ENCODE measurements at regions not wholly inside any gene's neighbourhood (a gene's known extent, or its start where the extent isn't known, plus 50 kb on each side); places are given as distances from the start of the nearest gene placed in this dataset.

DNA sequence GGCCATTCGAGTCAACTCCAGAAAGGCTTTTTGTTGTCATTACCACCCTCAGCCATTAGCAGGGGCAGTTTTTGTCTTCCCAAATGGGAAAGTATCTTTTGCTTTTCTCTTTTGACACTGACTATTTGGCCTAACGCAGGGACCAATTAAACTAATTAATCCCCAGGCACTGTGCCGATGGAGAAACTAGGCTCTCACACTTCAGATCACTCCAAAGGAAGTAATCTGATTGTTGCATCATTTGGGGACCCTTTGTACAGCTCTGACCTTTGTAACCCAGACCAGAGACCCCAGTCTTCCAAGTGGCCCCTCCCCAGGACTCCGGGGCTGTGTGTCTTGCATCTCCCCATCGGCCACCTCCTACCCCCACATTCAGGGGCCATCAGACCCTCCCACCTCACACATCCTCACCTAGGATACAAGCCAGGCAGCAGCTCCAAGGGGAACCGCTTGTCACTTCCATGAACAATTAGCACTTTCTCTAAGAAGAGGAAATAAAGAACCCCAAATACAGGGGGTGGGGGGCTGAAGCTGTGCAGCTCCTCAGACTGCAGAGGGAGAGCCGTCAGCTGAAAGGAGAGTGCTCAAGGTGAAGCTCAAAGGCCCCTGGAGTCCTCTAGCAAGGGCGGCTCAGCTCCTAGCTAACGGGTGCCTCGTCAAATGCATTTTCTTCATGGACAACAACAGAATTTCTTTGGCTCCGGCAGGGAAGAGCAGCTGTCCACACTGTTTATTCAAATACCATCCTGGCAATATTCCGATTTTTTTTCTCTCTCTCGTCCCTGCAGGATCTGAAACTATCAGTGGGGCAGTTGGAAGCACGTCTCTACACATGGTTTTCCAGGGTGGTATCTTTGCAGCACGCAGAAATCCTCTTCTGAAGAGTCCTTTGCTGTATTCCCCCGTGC, 64.3 kb upstream of the DIO3 start:
- Histone ChIP-seq H3K79me2 (ENCODE audit: low read length) (no peaks in the 10 kb centered on the region), H3K4me1 (ENCODE audit: low read length) (no peaks in the 10 kb centered on the region), H4K20me1 (ENCODE audit: insufficient read depth, low read length) (no peaks in the 10 kb centered on the region), H3K27ac (ENCODE audit: low read length) (no peak overlapping the region), H3K36me3 (replicated peaks; ENCODE audit: low read depth, low read length) (no peaks in the 10 kb centered on the region), H3K27me3 (ENCODE audit: low read depth, low read length) (no peaks in the 10 kb centered on the region), H3K9ac (ENCODE audit: low read length) (no peak overlapping the region), H2AFZ (ENCODE audit: low read depth, low read length) (no peak overlapping the region), H3K4me3 (ENCODE audit: low read length) (no peak overlapping the region), H3K9me3 (ENCODE audit: insufficient read depth, low read length) (no peaks in the 10 kb centered on the region), H3K4me2 (ENCODE audit: low read length) (no peak overlapping the region)
- no peak for TF ChIP-seq EZH2phosphoT487 (IDR thresholded peaks at IDR 0.05; ENCODE audit: low read depth)
- TF ChIP-seq, protein P1, sequence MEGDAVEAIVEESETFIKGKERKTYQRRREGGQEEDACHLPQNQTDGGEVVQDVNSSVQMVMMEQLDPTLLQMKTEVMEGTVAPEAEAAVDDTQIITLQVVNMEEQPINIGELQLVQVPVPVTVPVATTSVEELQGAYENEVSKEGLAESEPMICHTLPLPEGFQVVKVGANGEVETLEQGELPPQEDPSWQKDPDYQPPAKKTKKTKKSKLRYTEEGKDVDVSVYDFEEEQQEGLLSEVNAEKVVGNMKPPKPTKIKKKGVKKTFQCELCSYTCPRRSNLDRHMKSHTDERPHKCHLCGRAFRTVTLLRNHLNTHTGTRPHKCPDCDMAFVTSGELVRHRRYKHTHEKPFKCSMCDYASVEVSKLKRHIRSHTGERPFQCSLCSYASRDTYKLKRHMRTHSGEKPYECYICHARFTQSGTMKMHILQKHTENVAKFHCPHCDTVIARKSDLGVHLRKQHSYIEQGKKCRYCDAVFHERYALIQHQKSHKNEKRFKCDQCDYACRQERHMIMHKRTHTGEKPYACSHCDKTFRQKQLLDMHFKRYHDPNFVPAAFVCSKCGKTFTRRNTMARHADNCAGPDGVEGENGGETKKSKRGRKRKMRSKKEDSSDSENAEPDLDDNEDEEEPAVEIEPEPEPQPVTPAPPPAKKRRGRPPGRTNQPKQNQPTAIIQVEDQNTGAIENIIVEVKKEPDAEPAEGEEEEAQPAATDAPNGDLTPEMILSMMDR (IDR thresholded peaks at IDR 0.05; ENCODE audit: low read depth, low read length) = no peak

DNA sequence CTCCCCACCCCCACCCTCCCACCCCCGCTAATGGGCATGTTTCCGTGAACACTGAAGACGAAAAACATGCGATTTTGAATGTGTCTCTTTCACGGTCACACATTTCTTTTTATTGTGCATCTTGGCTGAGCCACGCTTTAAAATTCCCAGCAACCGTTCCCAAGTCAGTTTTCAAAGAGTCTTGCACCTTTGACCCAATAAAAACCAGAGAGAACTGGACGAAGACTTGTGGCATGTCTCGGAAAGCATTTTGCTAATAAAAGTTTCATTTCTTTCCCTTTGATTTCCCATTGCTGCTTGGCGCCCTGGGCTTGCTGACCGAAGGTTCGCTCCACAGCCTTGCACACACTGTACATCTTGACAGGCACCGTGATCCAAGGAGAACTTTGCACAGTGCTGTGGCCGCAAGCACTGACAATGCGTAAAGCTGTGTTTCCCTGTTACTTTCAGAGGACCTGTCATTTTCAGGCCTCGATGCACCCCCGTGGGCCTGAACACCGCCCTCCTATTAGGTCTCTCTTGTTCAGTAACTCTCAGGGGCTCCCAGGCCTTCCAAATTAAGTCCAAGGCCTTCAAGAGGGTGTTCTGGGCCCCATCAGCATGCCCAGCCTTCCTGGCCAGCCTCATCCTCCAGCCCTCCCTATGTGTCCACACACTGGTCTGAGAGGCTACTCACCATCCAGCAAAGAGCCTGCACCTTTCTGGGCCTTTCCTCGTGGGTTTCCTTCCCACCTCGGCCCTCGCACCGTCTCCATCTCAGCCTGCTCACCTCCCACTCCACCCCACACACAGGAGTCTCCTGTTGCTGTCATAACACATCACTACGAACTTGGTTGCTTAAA, 63.4 kb upstream of the DIO3 start:
- H4K20me1 ChIP-seq (ENCODE audit: insufficient read depth, low read length) = no peaks in the 10 kb centered on the region
- TF ChIP-seq, protein P1 (IDR thresholded peaks at IDR 0.05; ENCODE audit: low read depth, low read length) = no peak
- TF ChIP-seq EZH2phosphoT487 (IDR thresholded peaks at IDR 0.05; ENCODE audit: low read depth) = no peak
- no peak overlapping the region for H3K9ac ChIP-seq (ENCODE audit: low read length)
- H3K27me3 ChIP-seq (ENCODE audit: low read depth, low read length) = no peaks in the 10 kb centered on the region
- no peaks in the 10 kb centered on the region for H3K4me1 ChIP-seq (ENCODE audit: low read length)
- no peaks in the 10 kb centered on the region for H3K79me2 ChIP-seq (ENCODE audit: low read length)
- no peak overlapping the region for H3K4me2 ChIP-seq (ENCODE audit: low read length)
- no peak overlapping the region for H2AFZ ChIP-seq (ENCODE audit: low read depth, low read length)
- H3K27ac ChIP-seq (ENCODE audit: low read length) = no peak overlapping the region
- H3K9me3 ChIP-seq (ENCODE audit: insufficient read depth, low read length) = no peaks in the 10 kb centered on the region
- no peaks in the 10 kb centered on the region for H3K36me3 ChIP-seq (replicated peaks; ENCODE audit: low read depth, low read length)
- H3K4me3 ChIP-seq (ENCODE audit: low read length) = no peak overlapping the region

DNA sequence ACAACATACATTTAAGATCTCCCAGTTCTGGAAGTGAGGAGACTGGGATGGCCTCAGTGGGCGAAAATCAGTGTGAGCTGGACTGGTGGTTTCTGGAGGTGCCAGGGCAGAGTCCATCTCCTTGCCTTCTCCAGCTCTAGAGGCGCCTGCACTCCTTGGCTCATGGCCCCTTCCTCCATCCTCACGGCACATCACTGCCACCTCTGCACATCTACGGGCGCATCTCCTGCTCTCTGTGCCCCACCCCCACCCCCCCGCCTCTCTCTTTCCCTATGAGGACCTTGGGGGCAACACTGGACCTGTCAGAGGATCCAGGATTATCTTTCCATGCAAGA, 62.8 kb upstream of the DIO3 start:
- Histone ChIP-seq H3K27ac (ENCODE audit: low read length) (no peak overlapping the region), H4K20me1 (ENCODE audit: insufficient read depth, low read length) (no peaks in the 10 kb centered on the region), H3K4me2 (ENCODE audit: low read length) (no peak overlapping the region), H3K4me3 (ENCODE audit: low read length) (no peak overlapping the region), H3K9me3 (ENCODE audit: insufficient read depth, low read length) (no peaks in the 10 kb centered on the region), H2AFZ (ENCODE audit: low read depth, low read length) (no peak overlapping the region), H3K27me3 (ENCODE audit: low read depth, low read length) (no peaks in the 10 kb centered on the region), H3K36me3 (replicated peaks; ENCODE audit: low read depth, low read length) (no peaks in the 10 kb centered on the region), H3K4me1 (ENCODE audit: low read length) (no peaks in the 10 kb centered on the region), H3K9ac (ENCODE audit: low read length) (no peak overlapping the region), H3K79me2 (ENCODE audit: low read length) (no peaks in the 10 kb centered on the region)
- TF ChIP-seq, protein P1 (IDR thresholded peaks at IDR 0.05; ENCODE audit: low read depth, low read length) = no peak
- TF ChIP-seq EZH2phosphoT487 (IDR thresholded peaks at IDR 0.05; ENCODE audit: low read depth) = no peak

DNA sequence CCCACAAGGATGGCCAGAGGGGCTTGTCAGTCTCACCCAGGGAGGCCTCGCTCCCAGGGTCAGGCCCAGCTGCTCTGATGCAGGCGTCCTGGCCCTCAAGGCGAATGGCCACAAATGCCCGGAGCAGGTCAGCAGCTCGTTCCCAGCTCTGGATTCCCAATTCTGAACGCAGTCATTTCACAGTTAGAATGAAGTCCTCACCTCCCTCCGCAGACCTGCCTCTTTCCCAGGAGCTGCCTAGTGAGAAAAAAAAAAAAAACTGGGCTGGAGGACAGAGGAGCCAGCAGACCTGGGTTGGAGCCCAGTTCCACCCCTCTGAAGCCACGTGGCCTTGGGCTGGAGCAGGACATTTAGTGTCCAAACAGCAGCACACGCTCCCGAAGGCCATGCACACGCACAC, 62.2 kb upstream of the DIO3 start:
- no peaks in the 10 kb centered on the region for H3K79me2 ChIP-seq (ENCODE audit: low read length)
- no peak overlapping the region for H3K27ac ChIP-seq (ENCODE audit: low read length)
- H3K4me3 ChIP-seq (ENCODE audit: low read length) = no peak overlapping the region
- no peaks in the 10 kb centered on the region for H3K9me3 ChIP-seq (ENCODE audit: insufficient read depth, low read length)
- no peak overlapping the region for H3K4me2 ChIP-seq (ENCODE audit: low read length)
- no peaks in the 10 kb centered on the region for H3K36me3 ChIP-seq (replicated peaks; ENCODE audit: low read depth, low read length)
- H4K20me1 ChIP-seq (ENCODE audit: insufficient read depth, low read length) = no peaks in the 10 kb centered on the region
- TF ChIP-seq EZH2phosphoT487 (IDR thresholded peaks at IDR 0.05; ENCODE audit: low read depth) = no peak
- TF ChIP-seq, protein P1 (IDR thresholded peaks at IDR 0.05; ENCODE audit: low read depth, low read length) = no peak
- H3K4me1 ChIP-seq (ENCODE audit: low read length) = no peaks in the 10 kb centered on the region
- no peaks in the 10 kb centered on the region for H3K27me3 ChIP-seq (ENCODE audit: low read depth, low read length)
- H2AFZ ChIP-seq (ENCODE audit: low read depth, low read length) = no peak overlapping the region
- H3K9ac ChIP-seq (ENCODE audit: low read length) = no peak overlapping the region

Measured in OCI-LY3 (cell line).